ENCODE measurements at regions not wholly inside any gene's neighbourhood (a gene's known extent, or its start where the extent isn't known, plus 50 kb on each side); places are given as distances from the start of the nearest gene placed in this dataset.

- Histone ChIP-seq H3K79me2 (ENCODE audit: control insufficient read depth, insufficient read depth, low read length) (no peaks in the 10 kb centered on the region), H3K4me2 (ENCODE audit: control insufficient read depth, extremely low read depth, insufficient read depth, low read depth, low read length) (no peak overlapping the region), H2AFZ (ENCODE audit: control insufficient read depth, low read length) (no peak overlapping the region), H3K27ac (ENCODE audit: control insufficient read depth, insufficient read depth, low read length) (no peak overlapping the region), H3K9me3 (ENCODE audit: control insufficient read depth, low read depth, low read length) (no peaks in the 10 kb centered on the region), H4K20me1 (ENCODE audit: control insufficient read depth, extremely low read depth, insufficient read depth, low read length) (no peaks in the 10 kb centered on the region), H3K9ac (ENCODE audit: control insufficient read depth, extremely low read depth, insufficient read depth, low read length) (no peak overlapping the region), H3K4me1 (ENCODE audit: control insufficient read depth, extremely low read depth, insufficient read depth, low read length) (peaks cover 6% of the 10 kb centered on the region), H3K4me3 (ENCODE audit: control insufficient read depth in 2 of 3, extremely low read depth in 1 of 3, insufficient read depth in 2 of 3, low read depth in 1 of 3, low read length in 3 of 3) (no peak overlapping the region), H3K9me1 (ENCODE audit: control insufficient read depth, extremely low read depth, insufficient read depth, low read length) (no peaks in the 10 kb centered on the region), H3K27me3 (ENCODE audit: control insufficient read depth, extremely low read depth, insufficient read depth, low read length) (peaks cover 28% of the 10 kb centered on the region), H3K36me3 (ENCODE audit: control insufficient read depth in 2 of 2, extremely low read depth in 1 of 2, insufficient read depth in 2 of 2, low read length in 2 of 2) (no peaks in the 10 kb centered on the region)
- TF ChIP-seq, protein P1, sequence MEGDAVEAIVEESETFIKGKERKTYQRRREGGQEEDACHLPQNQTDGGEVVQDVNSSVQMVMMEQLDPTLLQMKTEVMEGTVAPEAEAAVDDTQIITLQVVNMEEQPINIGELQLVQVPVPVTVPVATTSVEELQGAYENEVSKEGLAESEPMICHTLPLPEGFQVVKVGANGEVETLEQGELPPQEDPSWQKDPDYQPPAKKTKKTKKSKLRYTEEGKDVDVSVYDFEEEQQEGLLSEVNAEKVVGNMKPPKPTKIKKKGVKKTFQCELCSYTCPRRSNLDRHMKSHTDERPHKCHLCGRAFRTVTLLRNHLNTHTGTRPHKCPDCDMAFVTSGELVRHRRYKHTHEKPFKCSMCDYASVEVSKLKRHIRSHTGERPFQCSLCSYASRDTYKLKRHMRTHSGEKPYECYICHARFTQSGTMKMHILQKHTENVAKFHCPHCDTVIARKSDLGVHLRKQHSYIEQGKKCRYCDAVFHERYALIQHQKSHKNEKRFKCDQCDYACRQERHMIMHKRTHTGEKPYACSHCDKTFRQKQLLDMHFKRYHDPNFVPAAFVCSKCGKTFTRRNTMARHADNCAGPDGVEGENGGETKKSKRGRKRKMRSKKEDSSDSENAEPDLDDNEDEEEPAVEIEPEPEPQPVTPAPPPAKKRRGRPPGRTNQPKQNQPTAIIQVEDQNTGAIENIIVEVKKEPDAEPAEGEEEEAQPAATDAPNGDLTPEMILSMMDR (optimal IDR thresholded peaks at IDR 0.05 in 1 of 3, IDR thresholded peaks at IDR 0.05 in 1 of 3, conservative IDR thresholded peaks at IDR 0.05 in 1 of 3; ENCODE audit: extremely low read depth in 1 of 3, insufficient read depth in 2 of 3, low read length in 3 of 3), result no peak
- no peak for TF ChIP-seq EZH2 (IDR thresholded peaks at IDR 0.05; ENCODE audit: low read length)
- dilution Hi-C loops (cut with MboI; ENCODE audit: extremely low pct_ligation_motif_present, low sequenced_read_pairs), result no loop called here
- FAIRE-seq, result no peak
- no peak for DNase-seq (ENCODE audit: low read depth, low spot score)
Observed at GRCh38 chr22:42327462-42328129, 57.1 kb upstream of the TCF20 start.

DNA sequence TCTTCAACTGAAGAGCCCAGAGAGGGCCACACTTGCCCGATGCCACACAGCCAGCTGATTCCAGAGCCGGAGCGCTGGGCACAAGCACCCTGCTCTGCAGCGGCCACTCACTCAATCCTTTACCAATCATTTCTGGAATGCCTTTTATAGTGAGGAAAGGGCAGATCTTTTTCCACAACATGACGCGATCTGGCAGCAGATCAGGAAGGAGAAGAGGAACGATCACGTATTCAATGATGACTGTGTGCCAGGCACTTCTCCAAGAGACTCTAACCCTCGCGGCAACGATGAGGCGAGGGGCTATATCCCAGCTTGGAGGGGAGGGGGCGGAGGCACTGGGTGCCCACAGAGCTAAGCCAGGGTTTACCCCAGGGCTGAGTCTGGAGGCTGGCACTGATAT is 56.3 kb upstream of the TCF20 start:
- Histone ChIP-seq H3K4me3 (ENCODE audit: control insufficient read depth in 2 of 3, extremely low read depth in 1 of 3, insufficient read depth in 2 of 3, low read depth in 1 of 3, low read length in 3 of 3) (no peak overlapping the region), H3K79me2 (ENCODE audit: control insufficient read depth, insufficient read depth, low read length) (no peaks in the 10 kb centered on the region), H3K9ac (ENCODE audit: control insufficient read depth, extremely low read depth, insufficient read depth, low read length) (no peak overlapping the region), H3K27me3 (ENCODE audit: control insufficient read depth, extremely low read depth, insufficient read depth, low read length) (peaks cover 26% of the 10 kb centered on the region), H3K36me3 (ENCODE audit: control insufficient read depth in 2 of 2, extremely low read depth in 1 of 2, insufficient read depth in 2 of 2, low read length in 2 of 2) (no peaks in the 10 kb centered on the region), H3K9me1 (ENCODE audit: control insufficient read depth, extremely low read depth, insufficient read depth, low read length) (no peaks in the 10 kb centered on the region), H3K27ac (ENCODE audit: control insufficient read depth, insufficient read depth, low read length) (no peak overlapping the region), H4K20me1 (ENCODE audit: control insufficient read depth, extremely low read depth, insufficient read depth, low read length) (no peaks in the 10 kb centered on the region), H3K4me2 (ENCODE audit: control insufficient read depth, extremely low read depth, insufficient read depth, low read depth, low read length) (no peak overlapping the region), H3K4me1 (ENCODE audit: control insufficient read depth, extremely low read depth, insufficient read depth, low read length) (peaks cover 13% of the 10 kb centered on the region), H2AFZ (ENCODE audit: control insufficient read depth, low read length) (no peak overlapping the region), H3K9me3 (ENCODE audit: control insufficient read depth, low read depth, low read length) (no peaks in the 10 kb centered on the region)
- no peak for FAIRE-seq
- DNase-seq (ENCODE audit: low read depth, low spot score), result no peak
- dilution Hi-C loops (cut with MboI; ENCODE audit: extremely low pct_ligation_motif_present, low sequenced_read_pairs), result no loop called here
- TF ChIP-seq EZH2 (IDR thresholded peaks at IDR 0.05; ENCODE audit: low read length), result no peak
- TF ChIP-seq, protein P1 (optimal IDR thresholded peaks at IDR 0.05 in 1 of 3, IDR thresholded peaks at IDR 0.05 in 1 of 3, conservative IDR thresholded peaks at IDR 0.05 in 1 of 3; ENCODE audit: extremely low read depth in 1 of 3, insufficient read depth in 2 of 3, low read length in 3 of 3), result no peak
